K562 (cell line): ENCODE measurements at regions not wholly inside any gene's neighbourhood (a gene's known extent, or its start where the extent isn't known, plus 50 kb on each side); places are given as distances from the start of the nearest gene placed in this dataset.

Experiments used
- ATAC-seq: fragments of 200-7000 bp; cut with Tn5 transposase; 3 replicates; pipeline ENCODE4 v1.9.1; 2020; ENCODE audit warnings: moderate library complexity
- BruUV-seq: library from RNA; stranded (reverse); fragments of 400-500 nt; replicated peaks from 2 replicates; lab custom pipeline; 2021; lab: Mats Ljungman, UMichigan
- CTCF ChIA-PET: fragments of 300-600 bp; formaldehyde crosslinking; extraction: SDS; loops from one replicate; lab custom pipeline; 2021; ENCODE audit warnings: low intra/inter-chr PET ratio; lab: Yijun Ruan, JAX
- POLR2A ChIA-PET: fragments of 300-600, 350-650 bp; sonication (Branson Sonifier 250); formaldehyde crosslinking; extraction: SDS; loops from one replicate; lab custom pipeline; 2021; ENCODE audit warnings: antibody characterized with exemption, inconsistent platforms; lab: Yijun Ruan, JAX
- DNase-seq, 4 experiments: peaks; one replicate each; pipeline versions ENCODE4 v3.0.0 to v3.0.0-alpha.2; 2011 to 2018; ENCODE audit warnings: low spot score in 3 of 4, mixed read lengths in 3 of 4; ENCODE audit errors: extremely low read depth in 1 of 4
- FAIRE-seq: peaks from 2 replicates; lab custom pipeline; 2011; peaks lifted over from hg19 to GRCh38; lab: Jason Lieb, UNC
- H2AFZ ChIP-seq: 2 replicates; pipeline ENCODE4 v1.6.0; 2011; ENCODE audit warnings: low read depth, low read length, control low read depth, inconsistent platforms
- H3K27ac ChIP-seq: fragments of 200-600 bp; 3 replicates; pipeline ENCODE4 v1.8.0; 2011; ENCODE audit warnings: low read depth, mild to moderate bottlenecking, control low read depth, inconsistent platforms, low read length, moderate library complexity, mixed read lengths; ENCODE audit errors: extremely low read depth
- H3K27me3 ChIP-seq, 2 experiments: fragments of 300-600 bp in 1 of 2; 2 replicates in 1 of 2; 3 replicates in 1 of 2; pipeline versions ENCODE4 v1.6.0 to v1.8.0; 2011; ENCODE audit warnings: inconsistent platforms in 2 of 2, low read length in 2 of 2, mild to moderate bottlenecking in 1 of 2, mixed read lengths in 1 of 2, moderate library complexity in 1 of 2; ENCODE audit not compliant: control insufficient read depth in 2 of 2, insufficient read depth in 2 of 2
- H3K36me3 ChIP-seq: fragments of 300-600 bp; 3 replicates; pipeline ENCODE4 v1.8.0; 2011; ENCODE audit warnings: mild to moderate bottlenecking, low read length, inconsistent platforms; ENCODE audit not compliant: control insufficient read depth, insufficient read depth
- H3K4me1 ChIP-seq, 2 experiments: fragments of 200-600 bp in 1 of 2; replicated peaks in 1 of 2; 2 replicates in 1 of 2; 3 replicates in 1 of 2; pipeline versions ENCODE4 v1.5.1 to v1.8.0; 2011; ENCODE audit warnings: inconsistent platforms in 2 of 2, low read length in 2 of 2, mild to moderate bottlenecking in 1 of 2, mixed read lengths in 1 of 2, moderate library complexity in 1 of 2; ENCODE audit not compliant: control insufficient read depth in 2 of 2, insufficient read depth in 2 of 2
- H3K4me2 ChIP-seq: 2 replicates; pipeline ENCODE4 v1.6.1; 2011; ENCODE audit warnings: low read length, control low read depth, inconsistent platforms, mixed read lengths; ENCODE audit not compliant: insufficient read depth
- H3K4me3 ChIP-seq: fragments of 200-600 bp; sonication (generic), shearing (Covaris generic); 2 replicates; pipeline ENCODE4 v1.5.1; 2016; ENCODE audit warnings: control low read depth, inconsistent platforms
- H3K79me2 ChIP-seq: fragments of 200-600 bp; 3 replicates; pipeline ENCODE4 v1.8.0; 2011; ENCODE audit warnings: low read length, inconsistent platforms; ENCODE audit not compliant: control insufficient read depth, insufficient read depth
- H3K9ac ChIP-seq, 2 experiments: 2 replicates each; pipeline versions ENCODE4 v1.6.0 to v1.6.1; 2011; ENCODE audit warnings: low read depth in 2 of 2, low read length in 2 of 2, control low read depth in 1 of 2, inconsistent platforms in 1 of 2, mild to moderate bottlenecking in 1 of 2, mixed read lengths in 1 of 2; ENCODE audit not compliant: insufficient read depth in 1 of 2
- H3K9me1 ChIP-seq: one replicate; pipeline ENCODE4 v1.6.0; 2011; ENCODE audit warnings: inconsistent platforms, mild to moderate bottlenecking, low read length, moderate library complexity; ENCODE audit not compliant: control insufficient read depth, insufficient read depth
- H3K9me3 ChIP-seq: replicated peaks from 2 replicates; pipeline ENCODE4 v1.5.1; 2011; ENCODE audit warnings: low read depth, low read length, inconsistent platforms; ENCODE audit not compliant: control insufficient read depth, insufficient read depth
- H4K20me1 ChIP-seq: replicated peaks from 2 replicates; pipeline ENCODE4 v1.6.1; 2011; ENCODE audit warnings: low read length, inconsistent platforms, mixed read lengths; ENCODE audit not compliant: control insufficient read depth, insufficient read depth
- CEBPG ChIP-seq, 3 experiments: fragments of 200-800 bp in 1 of 3; sonication (Bioruptor generic) in 1 of 3; sonication (generic) in 1 of 3; formaldehyde crosslinking in 1 of 3; IDR thresholded peaks in 2 of 3; conservative IDR thresholded peaks in 1 of 3; 2 replicates each; pipeline versions ENCODE4 v1.6.1 to v1.8.0; 2016 to 2022; ENCODE audit warnings: missing compliant biosample characterization in 2 of 3, missing genetic modification characterization in 2 of 3, mild to moderate bottlenecking in 1 of 3, missing genetic modification reagents in 1 of 3
- E4F1 ChIP-seq: fragments of 250-450 bp; sonication (Bioruptor Pico); IDR thresholded peaks from 2 replicates; pipeline ENCODE4 v1.5.0; 2021; ENCODE audit warnings: mild to moderate bottlenecking, borderline replicate concordance
- ZNF778 ChIP-seq: fragments of 450-650 bp; formaldehyde crosslinking; IDR thresholded peaks from 2 replicates; pipeline ENCODE4 v1.4.0; 2020; ENCODE audit warnings: mild to moderate bottlenecking, moderate library complexity
- WGBS: fragments of 100-300 bp; shearing (Covaris generic); methylation state at CpG from one replicate; pipeline ENCODE4 v1.1.6; 2016; ENCODE audit warnings: low coverage, mixed read lengths; ENCODE audit not compliant: insufficient coverage; ENCODE audit errors: missing lambda C conversion rate; 5-methylcytosine and 5-hydroxymethylcytosine counted together
- in situ Hi-C: fragments of 300-500 bp; cut with MboI; formaldehyde crosslinking; loops from 4 replicates; pipeline ENCODE4 v1.15.0; 2018; ENCODE audit warnings: inconsistent platforms, mixed read lengths
- intact Hi-C: fragments of 100-400 bp; cut with micrococcal nuclease; formaldehyde crosslinking; loops from 2 replicates; pipeline ENCODE4 v1.14.2; 2022

GRCh38 chr6:82612475-82613039, 248.9 kb downstream of the TPBG start:
- FAIRE-seq (no peak), ATAC-seq (no peak), DNase-seq (no peak)
- CTCF ChIA-PET: no interaction called here
- Histone ChIP-seq H3K4me2 (no peak overlapping the region), H3K9me1 (no peaks in the 10 kb centered on the region), H3K4me1 (no peaks in the 10 kb centered on the region), H3K36me3 (no peaks in the 10 kb centered on the region), H3K27ac (no peak overlapping the region), H3K79me2 (no peaks in the 10 kb centered on the region), H3K4me3 (no peak overlapping the region), H3K27me3 (no peaks in the 10 kb centered on the region), H2AFZ (no peak overlapping the region), H3K9me3 (no peaks in the 10 kb centered on the region), H4K20me1 (no peaks in the 10 kb centered on the region), H3K9ac (no peak overlapping the region)
- POLR2A ChIA-PET: no interaction called here
- BruUV-seq: no TSS peak
- no peak for TF ChIP-seq CEBPG (CRISPR knock-in tag; IDR thresholded peaks at IDR 0.05)
- TF ChIP-seq CEBPG (tag; conservative IDR thresholded peaks at IDR 0.05 in 1 of 2, IDR thresholded peaks at IDR 0.05 in 1 of 2): peak in 1 of 2 experiments; percentile 20; a peak in 1 of 4 replicates
- TF ChIP-seq E4F1 (CRISPR knock-in tag): no peak
- no peak for TF ChIP-seq ZNF778 (CRISPR knock-in tag)
- intact Hi-C loops: no loop called here
- 8% methylated on average over 1 of the region's 1 CpG for WGBS
- in situ Hi-C loops: no loop called here
